Psoas muscle (tissue), 7 donors: ENCODE measurements at regions not wholly inside any gene's neighbourhood (a gene's known extent, or its start where the extent isn't known, plus 50 kb on each side); places are given as distances from the start of the nearest gene placed in this dataset.

ENCODE experiments used
- ATAC-seq, 4 donors: fragments of 200-7000 bp; cut with Tn5 transposase; one replicate each; pipeline ENCODE4 v1.9.1; 2020; ENCODE audit warnings: moderate library complexity in 3 of 4, mild to moderate bottlenecking in 2 of 4
- DNase-seq, 2 donors: peaks; one replicate each; pipeline ENCODE4 v3.0.0-alpha.2; 2020
- H3K27ac ChIP-seq: fragments of 200-600 bp; one replicate; pipeline ENCODE4 v1.8.0; 2022
- H3K27me3 ChIP-seq, 3 donors: fragments of 200-600 bp in 1 of 3; one replicate each; pipeline versions ENCODE4 v1.6.1 to v1.8.0; 2013 to 2022; ENCODE audit warnings: low read length in 2 of 3, mild to moderate bottlenecking in 2 of 3, moderate library complexity in 1 of 3; ENCODE audit not compliant: insufficient read depth in 3 of 3
- H3K36me3 ChIP-seq, 2 donors: fragments of 200-600 bp in 1 of 2; one replicate each; pipeline versions ENCODE4 v1.6.1 to v1.8.0; 2013 to 2022; ENCODE audit warnings: low read depth in 1 of 2, mild to moderate bottlenecking in 1 of 2, moderate library complexity in 1 of 2; ENCODE audit not compliant: insufficient read depth in 1 of 2
- H3K4me1 ChIP-seq: fragments of 200-600 bp; one replicate; pipeline ENCODE4 v1.8.0; 2022
- H3K4me3 ChIP-seq: fragments of 200-600 bp; one replicate; pipeline ENCODE4 v1.8.0; 2022; ENCODE audit warnings: mild to moderate bottlenecking
- H3K9me3 ChIP-seq: fragments of 200-600 bp; one replicate; pipeline ENCODE4 v1.8.0; 2022
- WGBS, 3 donors: extraction: QIAGEN DNeasy Blood & Tissue Kit; methylation state at CpG; one replicate each; pipeline versions ENCODE4 v1.1.6 to v1.1.7; 2013; 5-methylcytosine and 5-hydroxymethylcytosine counted together
- intact Hi-C, 2 donors: fragments of 100-400 bp; cut with DNase I; formaldehyde crosslinking; loops; one replicate each; pipeline versions ENCODE4 v1.11.0 to v1.14.2; 2022
- TF ChIP-seq, protein P1 (sequence below): fragments of 200-600 bp; IDR thresholded peaks from one replicate; pipeline ENCODE4 v1.8.0; 2022; ENCODE audit warnings: antibody characterized with exemption
- donor health status: healthy with polysubstance abuse.
- donor health status: DM: no; HTN: no; CAD: no; lungs with moderate emphysema.
- donor health status: Bipolar disorder and iron deficiency.
- donor health status: healthy.
- donor health status: DM: yes; HTN: yes; CAD: no.
- donor health status: DM: no; HTN: no; CAD: no.
- donor health status: DM: yes; HTN: yes; CAD: no.

DNA sequence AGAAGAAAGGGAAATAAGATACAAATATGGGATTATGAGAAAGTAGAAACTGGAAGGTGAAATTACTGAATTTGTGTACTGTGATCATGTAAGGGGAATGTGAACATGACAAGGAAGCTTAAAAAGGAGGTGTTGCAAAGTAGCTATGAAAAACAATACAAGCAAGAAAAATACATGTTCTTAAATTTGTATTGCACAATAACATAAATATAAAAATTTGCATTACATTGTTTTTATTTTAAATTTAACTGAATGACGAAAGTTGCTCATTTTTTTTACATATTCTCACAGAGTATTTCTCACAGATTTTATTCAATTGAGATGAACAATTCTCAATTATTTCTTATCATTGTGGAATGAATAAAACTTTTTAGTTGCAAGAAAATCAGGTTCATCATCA lies 874.8 kb downstream of the AMY1C start:
- Histone ChIP-seq H3K4me1 (no peaks in the 10 kb centered on the region), H3K27me3 (no peaks in the 10 kb centered on the region), H3K36me3 (no peaks in the 10 kb centered on the region), H3K27ac (no peak overlapping the region), H3K4me3 (no peak overlapping the region), H3K9me3 (no peaks in the 10 kb centered on the region)
- 76 to 80% (median 78%) methylated on average over 1 of the region's 1 CpG for WGBS, 3 donors
- intact Hi-C loops, result no loop called here
- DNase-seq (no peak), ATAC-seq (no peak)
- TF ChIP-seq, protein P1, sequence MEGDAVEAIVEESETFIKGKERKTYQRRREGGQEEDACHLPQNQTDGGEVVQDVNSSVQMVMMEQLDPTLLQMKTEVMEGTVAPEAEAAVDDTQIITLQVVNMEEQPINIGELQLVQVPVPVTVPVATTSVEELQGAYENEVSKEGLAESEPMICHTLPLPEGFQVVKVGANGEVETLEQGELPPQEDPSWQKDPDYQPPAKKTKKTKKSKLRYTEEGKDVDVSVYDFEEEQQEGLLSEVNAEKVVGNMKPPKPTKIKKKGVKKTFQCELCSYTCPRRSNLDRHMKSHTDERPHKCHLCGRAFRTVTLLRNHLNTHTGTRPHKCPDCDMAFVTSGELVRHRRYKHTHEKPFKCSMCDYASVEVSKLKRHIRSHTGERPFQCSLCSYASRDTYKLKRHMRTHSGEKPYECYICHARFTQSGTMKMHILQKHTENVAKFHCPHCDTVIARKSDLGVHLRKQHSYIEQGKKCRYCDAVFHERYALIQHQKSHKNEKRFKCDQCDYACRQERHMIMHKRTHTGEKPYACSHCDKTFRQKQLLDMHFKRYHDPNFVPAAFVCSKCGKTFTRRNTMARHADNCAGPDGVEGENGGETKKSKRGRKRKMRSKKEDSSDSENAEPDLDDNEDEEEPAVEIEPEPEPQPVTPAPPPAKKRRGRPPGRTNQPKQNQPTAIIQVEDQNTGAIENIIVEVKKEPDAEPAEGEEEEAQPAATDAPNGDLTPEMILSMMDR, result no peak

DNA sequence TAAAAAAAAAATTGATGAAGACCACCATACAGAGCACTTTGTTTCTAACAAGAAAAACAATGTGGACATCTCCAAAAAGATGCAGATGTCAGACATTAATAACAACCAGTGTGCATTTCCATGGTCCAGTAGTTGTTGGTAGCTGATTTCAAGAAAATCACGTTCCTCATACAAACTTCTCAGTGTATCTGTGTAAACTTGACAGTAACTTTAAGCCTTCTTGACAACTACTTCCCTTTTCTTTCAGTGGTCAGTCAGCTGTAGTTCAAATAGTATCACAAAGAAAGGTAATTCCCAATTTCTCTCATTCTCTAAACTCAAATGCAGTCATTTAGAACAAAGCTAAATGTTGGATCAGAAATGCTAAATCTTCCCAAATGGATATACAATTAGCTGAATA lies 879.9 kb downstream of the AMY1C start:
- no peak for ATAC-seq
- Histone ChIP-seq H3K36me3 (no peaks in the 10 kb centered on the region), H3K4me3 (no peak overlapping the region), H3K27me3 (no peaks in the 10 kb centered on the region), H3K4me1 (no peaks in the 10 kb centered on the region), H3K9me3 (no peaks in the 10 kb centered on the region), H3K27ac (no peak overlapping the region)
- intact Hi-C loops, result no loop called here
- TF ChIP-seq, protein P1, result no peak
- no peak for DNase-seq
- 32 to 38% (median 37%) methylated on average over 1 of the region's 1 CpG for WGBS, 3 donors

DNA sequence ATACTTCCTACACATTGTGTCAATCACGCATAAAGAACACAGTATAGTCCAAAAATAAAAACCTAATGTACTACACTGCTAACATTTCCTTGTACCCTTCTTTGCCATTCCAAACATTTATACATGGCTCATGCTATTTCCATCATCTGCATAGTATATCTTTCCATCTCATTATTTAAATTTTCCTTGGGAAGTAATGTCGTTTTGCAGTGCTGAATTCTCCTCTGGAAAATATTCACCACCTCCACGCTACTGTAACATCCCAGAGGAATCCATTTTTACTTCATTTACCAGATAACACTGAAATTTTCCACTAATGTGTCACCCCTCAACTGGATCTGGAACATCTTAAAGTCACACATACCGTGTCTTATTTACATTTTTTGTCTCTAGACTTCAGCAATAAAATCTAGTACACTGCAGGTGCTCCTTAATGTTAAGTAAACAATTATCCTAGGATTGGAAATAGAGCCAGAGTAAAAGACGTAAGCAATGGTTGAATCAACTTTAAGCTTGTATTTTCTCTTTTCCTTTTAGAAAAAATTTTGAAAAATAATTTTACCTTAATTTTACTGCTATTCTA lies 881.0 kb downstream of the AMY1C start:
- H3K4me1 ChIP-seq, result no peaks in the 10 kb centered on the region
- no peak overlapping the region for H3K4me3 ChIP-seq
- intact Hi-C loops, result no loop called here
- DNase-seq (no peak), ATAC-seq (no peak)
- H3K27ac ChIP-seq, result no peak overlapping the region
- no peaks in the 10 kb centered on the region for H3K27me3 ChIP-seq
- TF ChIP-seq, protein P1, result no peak
- no peaks in the 10 kb centered on the region for H3K9me3 ChIP-seq
- 59 to 68% (median 60%) methylated on average over 5 of the region's 5 CpGs for WGBS, 3 donors
- no peaks in the 10 kb centered on the region for H3K36me3 ChIP-seq

DNA sequence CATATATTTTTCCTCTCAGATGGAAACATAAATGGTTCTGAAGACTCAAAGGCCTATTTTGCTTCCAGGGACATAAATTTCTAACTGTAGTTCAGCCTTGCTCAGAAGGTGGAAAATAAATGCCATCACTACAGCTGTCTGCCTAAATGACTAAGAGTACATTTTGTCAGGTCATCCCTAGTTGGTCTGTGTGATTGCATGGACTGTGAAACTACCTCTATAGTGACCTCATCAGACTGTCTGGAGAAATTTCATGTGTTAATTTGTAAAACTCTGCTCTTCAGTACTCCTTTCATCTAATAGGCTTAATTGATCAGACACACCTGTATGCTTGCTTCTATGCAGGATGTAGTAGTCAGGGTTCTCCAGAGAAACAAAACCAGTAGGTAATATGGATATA lies 886.9 kb downstream of the AMY1C start:
- Histone ChIP-seq H3K36me3 (no peaks in the 10 kb centered on the region), H3K27ac (no peak overlapping the region), H3K9me3 (no peaks in the 10 kb centered on the region), H3K27me3 (no peaks in the 10 kb centered on the region), H3K4me1 (no peaks in the 10 kb centered on the region), H3K4me3 (no peak overlapping the region)
- intact Hi-C loops, result no loop called here
- no peak for ATAC-seq
- TF ChIP-seq, protein P1, result no peak
- DNase-seq, result no peak

DNA sequence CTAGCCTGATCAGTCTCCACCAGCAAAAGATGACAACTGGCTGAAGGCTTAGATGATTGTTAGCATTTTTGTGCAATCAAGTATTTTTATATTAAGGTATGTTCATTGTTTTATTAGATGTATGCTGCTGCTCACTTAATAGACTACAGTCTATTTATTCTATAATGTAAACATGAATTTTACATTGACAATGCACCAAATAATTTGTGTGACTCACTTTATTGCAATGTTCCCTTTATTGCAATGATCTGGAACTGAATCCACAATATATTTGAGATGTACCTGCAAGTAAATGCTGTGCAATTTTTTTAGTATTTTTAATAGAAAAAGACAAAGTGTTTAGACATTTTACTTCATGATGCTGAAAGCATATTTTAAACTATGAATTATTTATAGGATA lies 896.5 kb downstream of the AMY1C start:
- ATAC-seq (no peak), DNase-seq (no peak)
- Histone ChIP-seq H3K4me1 (no peaks in the 10 kb centered on the region), H3K27me3 (no peaks in the 10 kb centered on the region), H3K27ac (no peak overlapping the region), H3K36me3 (no peaks in the 10 kb centered on the region), H3K4me3 (no peak overlapping the region), H3K9me3 (no peaks in the 10 kb centered on the region)
- intact Hi-C loops, result no loop called here
- TF ChIP-seq, protein P1, result no peak
